ENCODE measurements at regions not wholly inside any gene's neighbourhood (a gene's known extent, or its start where the extent isn't known, plus 50 kb on each side); places are given as distances from the start of the nearest gene placed in this dataset.

DNA sequence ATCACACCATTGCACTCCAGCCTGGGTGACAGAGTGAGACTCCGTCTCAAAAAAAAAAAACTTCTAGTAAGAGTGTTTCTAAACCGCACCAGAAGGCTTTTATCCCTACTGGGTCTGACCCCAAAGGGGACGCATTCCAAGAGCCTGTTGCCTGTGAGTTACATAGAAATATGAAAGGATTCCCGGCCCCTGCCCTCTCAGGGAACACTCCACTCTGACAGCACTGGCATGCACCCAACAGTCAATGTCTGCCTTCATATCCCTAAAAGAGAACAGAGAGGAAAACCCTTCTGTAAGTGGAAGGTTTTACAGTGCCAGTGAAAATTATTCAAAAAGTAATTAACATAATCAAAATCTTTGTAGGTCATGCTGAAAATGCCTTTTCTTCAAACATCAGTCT is 117.1 kb upstream of the PTPRT start:
- DNase-seq (ENCODE audit: low spot score) = no peak

GRCh38 chr20:43305749-43306148 is 116.0 kb upstream of the PTPRT start:
- no peak for DNase-seq (ENCODE audit: low spot score)

- no peak for DNase-seq (ENCODE audit: low spot score)
These were observed 114.9 kb upstream of the PTPRT start for GRCh38 chr20:43304598-43304997.

DNA sequence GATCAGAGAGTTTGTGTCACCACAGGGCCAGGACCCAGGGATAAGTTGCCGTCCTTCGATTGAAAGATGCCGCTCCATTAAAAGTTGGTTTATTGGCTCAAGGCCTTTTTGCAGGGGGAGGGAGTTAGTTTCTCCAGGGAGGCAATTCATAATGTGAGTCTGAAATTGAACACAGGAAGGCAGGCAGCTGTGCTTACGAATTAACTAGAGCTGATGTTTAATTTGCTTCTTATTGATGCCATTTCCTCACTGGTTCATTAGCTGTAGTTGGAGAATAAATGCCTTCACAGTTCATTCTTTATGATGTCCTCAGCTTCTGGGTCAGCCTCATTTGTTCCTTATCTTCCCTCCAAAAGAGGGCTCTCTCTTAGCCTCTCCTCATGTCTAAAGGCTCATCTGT is 113.2 kb upstream of the PTPRT start:
- DNase-seq (ENCODE audit: low spot score) = no peak

DNA sequence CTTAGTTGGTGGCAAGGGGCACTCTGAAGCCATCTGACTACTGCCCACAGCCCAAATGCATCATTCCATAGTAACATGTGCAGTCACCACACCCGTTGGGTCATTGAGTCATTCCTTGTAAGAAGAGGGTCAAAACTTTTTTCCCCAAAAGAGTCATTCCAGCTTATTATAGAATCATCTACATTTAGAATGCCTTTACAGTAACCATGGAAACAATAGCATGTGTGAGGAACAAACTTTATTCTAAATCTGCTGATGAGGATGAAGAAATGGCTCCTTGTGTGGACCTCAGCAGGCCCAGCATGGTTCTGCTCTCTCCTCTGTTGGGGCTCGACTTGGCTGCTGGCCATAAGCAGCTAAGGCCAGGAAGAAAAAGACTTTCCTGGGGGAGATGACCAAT is 111.2 kb upstream of the PTPRT start:
- no peak for DNase-seq (ENCODE audit: low spot score)

DNA sequence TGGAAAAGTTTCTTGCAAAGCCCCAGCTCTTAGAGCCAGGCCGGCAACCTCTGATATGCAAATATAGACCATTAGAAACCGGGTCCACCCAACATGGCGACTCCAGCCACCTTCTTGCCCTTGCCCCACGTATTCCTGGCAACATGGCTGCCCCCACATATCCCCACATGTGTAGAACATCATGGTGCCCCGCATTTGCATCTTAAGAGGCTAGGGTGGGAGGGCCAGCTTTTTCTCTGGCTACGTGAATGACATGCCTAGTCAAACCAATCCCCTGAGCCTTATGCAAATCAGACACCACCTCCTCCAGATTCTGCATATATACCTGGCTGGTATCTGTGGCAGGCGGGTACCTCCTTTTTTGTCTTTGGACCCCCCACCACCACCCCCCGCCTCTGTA is 106.1 kb upstream of the PTPRT start:
- no peak for DNase-seq (ENCODE audit: low spot score)

GRCh38 chr20:43295263-43295662 is 105.6 kb upstream of the PTPRT start:
- DNase-seq (ENCODE audit: low spot score) = no peak

GRCh38 chr20:43294031-43294430 is 104.3 kb upstream of the PTPRT start:
- DNase-seq (ENCODE audit: low spot score) = no peak

- DNase-seq (ENCODE audit: low spot score) = no peak
These were observed 103.5 kb upstream of the PTPRT start for GRCh38 chr20:43293068-43293786.

GRCh38 chr20:43292222-43292621 is 102.5 kb upstream of the PTPRT start:
- no peak for DNase-seq (ENCODE audit: low spot score)

GRCh38 chr20:43287637-43288036 is 97.9 kb upstream of the PTPRT start:
- DNase-seq (ENCODE audit: low spot score) = no peak

- DNase-seq (ENCODE audit: low spot score) = no peak
These were observed 95.5 kb upstream of the PTPRT start for GRCh38 chr20:43285170-43285569.

DNA sequence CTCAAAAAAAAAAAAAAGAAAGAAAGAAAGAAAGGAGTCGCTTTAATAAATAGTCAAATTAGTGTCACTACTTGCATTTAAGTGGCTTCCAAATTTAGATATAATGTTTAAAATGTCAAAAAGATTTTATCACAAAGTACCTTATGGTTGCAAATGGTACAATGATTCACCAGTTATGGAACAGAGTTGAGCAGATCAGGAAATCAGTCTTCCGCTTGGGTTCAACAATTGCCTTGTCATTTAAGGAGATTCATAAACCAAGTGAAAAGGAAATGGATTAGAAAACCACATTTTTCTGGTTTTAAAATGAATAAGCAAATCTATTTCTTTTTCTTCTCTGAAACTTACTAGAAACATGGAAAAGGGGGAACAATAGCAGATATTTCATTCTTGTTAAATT is 94.8 kb upstream of the PTPRT start:
- no peak for DNase-seq (ENCODE audit: low spot score)

DNA sequence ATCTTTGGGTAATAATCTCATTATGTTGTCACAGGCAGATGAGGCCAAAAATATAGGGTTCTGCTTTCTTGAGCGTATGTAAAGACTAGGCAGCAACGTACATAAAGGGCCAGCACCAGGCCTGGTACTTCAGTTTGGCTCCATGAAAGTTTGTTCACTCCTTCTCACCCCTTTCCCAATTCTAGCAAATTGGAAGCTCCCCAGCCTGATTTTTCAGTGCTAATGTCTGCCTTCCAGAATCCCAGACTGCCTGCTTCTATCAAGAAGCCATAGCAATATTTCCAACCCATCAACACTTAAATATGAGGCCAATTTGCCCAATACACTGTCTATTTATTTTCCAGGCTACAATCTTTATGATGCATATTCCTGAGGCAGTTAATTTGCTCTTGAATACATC is 93.4 kb upstream of the PTPRT start:
- DNase-seq (ENCODE audit: low spot score) = no peak

DNA sequence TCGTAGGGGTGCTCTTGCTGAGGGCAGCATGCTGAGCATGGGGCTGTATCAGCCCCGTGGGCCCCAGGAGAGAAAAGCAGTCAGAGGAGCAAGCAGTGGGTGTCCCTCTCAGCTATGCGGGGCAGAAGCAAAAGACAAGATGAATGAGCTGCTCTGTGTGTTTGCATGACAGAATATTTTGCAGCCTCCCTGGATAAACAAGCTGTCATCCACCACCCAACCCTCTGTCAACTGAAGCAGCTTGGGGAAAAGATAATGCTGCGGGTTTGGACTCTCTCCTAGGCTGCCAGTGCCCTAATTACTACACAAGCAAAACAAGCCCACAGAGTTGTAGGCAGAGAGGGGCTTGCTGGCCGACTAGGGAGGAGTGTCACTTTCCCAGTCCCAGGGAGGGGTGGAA is 82.3 kb upstream of the PTPRT start:
- DNase-seq (ENCODE audit: low spot score) = no peak

- no peak for DNase-seq (ENCODE audit: low spot score)
These were observed 75.7 kb upstream of the PTPRT start for GRCh38 chr20:43265449-43265848.

DNA sequence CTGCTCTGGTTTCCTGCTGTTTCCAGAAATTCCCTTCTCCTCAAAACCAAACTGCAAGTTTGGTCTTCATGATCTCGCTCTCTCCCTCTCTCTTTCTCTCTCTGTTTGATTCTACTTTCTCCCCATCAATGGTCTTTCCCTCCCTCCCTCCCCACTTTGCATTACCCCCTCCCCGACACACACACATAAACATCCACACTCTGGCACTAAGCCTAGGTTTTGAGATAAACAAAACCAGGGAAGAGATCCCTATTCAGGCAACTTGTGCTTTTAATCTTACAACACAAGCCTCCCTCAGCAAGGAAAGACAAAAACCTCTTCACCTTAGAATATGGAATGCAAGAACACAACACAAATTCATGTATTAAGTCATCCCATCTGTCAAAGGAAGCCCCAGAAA is 73.5 kb upstream of the PTPRT start:
- no peak for DNase-seq (ENCODE audit: low spot score)

DNA sequence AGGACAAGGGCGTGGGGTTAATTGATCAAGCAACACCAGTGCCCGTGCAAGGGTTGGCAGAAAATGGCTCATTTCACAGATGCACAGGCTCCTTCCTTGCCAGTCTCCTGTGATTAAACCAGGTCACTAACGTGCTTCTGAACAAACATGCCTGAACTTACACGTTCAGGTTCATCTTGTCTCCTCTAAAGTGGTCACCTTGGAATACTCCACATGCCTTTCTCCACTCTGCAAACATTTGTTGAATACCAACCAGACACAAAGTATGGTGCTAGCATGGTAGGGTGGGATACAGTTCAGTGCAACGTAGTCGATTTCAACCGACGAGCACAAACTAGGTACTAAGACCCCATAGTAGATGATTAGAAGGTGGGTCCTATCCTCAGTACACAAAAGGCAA is 72.6 kb upstream of the PTPRT start:
- DNase-seq (ENCODE audit: low spot score) = no peak

DNA sequence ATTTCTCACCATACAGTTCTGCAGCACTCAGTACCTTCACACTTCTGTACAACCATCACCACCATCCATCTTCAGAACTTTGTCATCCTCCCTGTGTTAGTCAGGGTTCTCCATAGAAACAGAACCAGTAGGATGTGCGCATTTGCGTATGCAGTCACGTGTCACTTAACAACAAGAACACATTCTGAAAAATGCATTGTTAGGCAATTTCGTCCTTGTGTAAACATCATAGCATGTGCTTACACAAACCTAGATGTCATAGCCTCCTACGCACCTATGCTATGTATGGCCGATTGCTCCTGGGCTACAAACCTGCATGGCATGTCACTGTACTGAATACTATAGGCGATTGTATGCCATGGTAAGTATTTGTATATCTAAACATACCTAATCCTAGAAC is 66.2 kb upstream of the PTPRT start:
- DNase-seq (ENCODE audit: low spot score) = no peak

DNA sequence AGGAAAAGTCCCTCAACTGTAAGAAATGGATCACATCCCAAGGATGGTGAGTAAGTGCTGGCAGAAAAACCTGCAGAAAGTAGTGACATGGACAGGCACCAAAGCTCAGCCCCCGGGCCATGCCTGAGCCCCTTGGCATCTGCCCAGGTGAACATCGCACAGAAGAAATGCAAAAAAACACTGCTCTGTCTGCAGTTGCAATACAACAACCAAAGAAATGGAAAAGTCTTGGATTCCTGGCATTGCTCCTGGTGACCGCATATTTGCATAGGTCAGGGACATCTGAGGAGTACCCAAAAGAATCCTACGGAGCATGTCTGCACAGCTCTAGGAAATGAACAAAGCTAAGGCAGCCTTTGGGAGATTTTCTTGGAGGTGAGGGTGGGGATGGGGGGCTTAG is 63.1 kb upstream of the PTPRT start:
- DNase-seq (ENCODE audit: low spot score) = no peak

DNA sequence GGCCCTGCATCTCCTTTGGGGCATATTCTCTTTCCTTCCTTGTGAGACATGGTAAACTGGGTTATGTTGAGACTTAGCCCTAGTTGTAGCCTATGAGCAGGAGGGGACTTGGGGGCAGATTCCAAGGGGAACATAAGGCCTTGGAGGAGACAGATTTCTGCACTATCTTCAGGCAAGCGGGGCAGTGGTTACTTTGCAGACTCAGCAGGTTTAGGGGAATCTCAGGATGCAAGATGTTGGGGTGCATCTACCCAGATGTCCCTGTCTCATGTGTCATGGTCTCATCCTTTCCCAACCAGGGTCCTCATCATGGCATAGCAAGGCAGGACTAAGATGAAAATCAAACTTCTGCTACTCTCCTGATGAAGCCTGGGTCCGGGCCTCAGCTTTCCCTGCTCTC is 58.6 kb upstream of the PTPRT start:
- DNase-seq (ENCODE audit: low spot score) = no peak

GRCh38 chr20:43247361-43247760 is 57.7 kb upstream of the PTPRT start:
- DNase-seq (ENCODE audit: low spot score) = no peak

DNA sequence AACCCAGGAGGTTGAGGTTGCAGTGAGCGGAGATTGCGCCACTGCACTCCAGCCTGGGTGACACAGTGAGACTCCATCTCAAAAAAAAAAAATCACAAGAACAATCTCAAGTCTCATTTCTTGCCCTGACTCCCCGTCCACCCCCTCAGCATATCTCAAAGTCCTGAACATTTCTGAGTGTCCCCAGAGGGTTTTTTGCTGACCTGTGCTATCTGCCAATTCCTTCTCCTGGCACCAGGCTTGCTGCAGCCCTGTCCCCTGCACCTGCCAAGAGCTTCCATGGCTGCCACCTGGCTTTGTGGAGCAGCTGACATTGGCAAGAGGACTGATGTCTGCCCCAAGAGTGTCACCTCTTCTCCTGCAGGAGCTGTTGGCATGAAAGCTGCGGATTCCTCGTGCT is 54.9 kb upstream of the PTPRT start:
- DNase-seq (ENCODE audit: low spot score) = no peak

DNA sequence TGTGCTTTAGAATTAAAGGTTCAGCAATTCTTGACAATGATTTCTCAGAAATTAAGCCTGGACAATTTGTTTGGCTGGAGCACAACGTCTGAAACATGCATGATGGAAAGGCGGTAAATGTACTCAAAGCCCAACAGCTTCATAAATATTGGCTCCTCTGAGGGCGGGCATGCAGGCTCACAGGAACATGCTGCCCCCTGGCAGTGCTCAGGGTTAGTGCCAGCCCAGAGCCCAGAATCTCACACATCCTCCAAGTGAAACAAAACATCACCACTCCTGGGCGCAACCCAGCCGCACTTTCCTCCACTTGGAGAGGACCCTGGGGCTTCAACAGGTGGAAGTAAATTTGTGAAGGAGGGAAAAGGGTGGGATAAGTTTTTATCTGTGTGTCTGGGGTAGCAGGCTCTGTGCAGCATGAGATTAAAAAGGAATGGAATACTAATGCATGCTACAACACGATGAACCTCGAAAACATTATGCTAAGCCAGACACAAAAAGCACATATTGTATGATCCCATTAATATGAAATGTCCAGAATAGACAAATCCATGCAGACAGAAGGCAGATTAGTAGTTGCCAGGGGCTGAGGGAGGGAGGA is 54.1 kb upstream of the PTPRT start:
- peak; percentile 24 for DNase-seq (ENCODE audit: low spot score)

All from GM03348 (cell line).